GM12878 (cell line): ENCODE measurements at regions not wholly inside any gene's neighbourhood (a gene's known extent, or its start where the extent isn't known, plus 50 kb on each side); places are given as distances from the start of the nearest gene placed in this dataset.

Experiments
- ATAC-seq: fragments of 200-7000 bp; cut with Tn5 transposase; 3 replicates; pipeline ENCODE4 v1.9.1; 2020; ENCODE audit warnings: mild to moderate bottlenecking, moderate library complexity
- BruUV-seq: library from RNA; stranded (reverse); fragments of 400-500 nt; replicated peaks from 2 replicates; lab custom pipeline; 2021; lab: Mats Ljungman, UMichigan
- CTCF ChIA-PET: fragments of 300-600 bp; sonication (Branson Sonifier 250); formaldehyde crosslinking; extraction: SDS; loops from one replicate; lab custom pipeline; 2021; ENCODE audit warnings: inconsistent platforms; lab: Yijun Ruan, JAX
- POLR2A ChIA-PET: fragments of 350-600 bp; formaldehyde crosslinking; extraction: SDS; loops from one replicate; lab custom pipeline; 2021; ENCODE audit warnings: inconsistent platforms; lab: Charles Lee
- RAD21 ChIA-PET: fragments of 300-600 bp; sonication (Branson Sonifier 250); formaldehyde crosslinking; loops from one replicate; lab custom pipeline; 2023; ENCODE audit warnings: antibody characterized with exemption; ENCODE audit not compliant: unreplicated experiment; lab: Charles Lee
- SMC1A ChIA-PET: fragments of 300-600 bp; sonication (Branson Sonifier 250); formaldehyde crosslinking; loops from one replicate; lab custom pipeline; 2023; ENCODE audit not compliant: unreplicated experiment, uncharacterized antibody; lab: Charles Lee
- DNase-seq: peaks from one replicate; pipeline ENCODE4 v3.0.0-alpha.2; 2011; ENCODE audit warnings: low read depth, low spot score
- FAIRE-seq: peaks from 3 replicates; lab custom pipeline; 2011; peaks lifted over from hg19 to GRCh38; lab: Jason Lieb, UNC
- H2AFZ ChIP-seq: 2 replicates; pipeline ENCODE4 v1.6.0; 2011; ENCODE audit warnings: low read depth, low read length, control low read depth; ENCODE audit not compliant: control insufficient read depth
- H3K27ac ChIP-seq: 2 replicates; pipeline ENCODE4 v1.5.1; 2011; ENCODE audit warnings: control low read depth; ENCODE audit not compliant: control insufficient read depth, insufficient read depth
- H3K27me3 ChIP-seq, 2 experiments: replicated peaks in 1 of 2; 2 replicates each; pipeline versions ENCODE4 v1.6.0 to v1.6.1; 2011; ENCODE audit warnings: low read length in 1 of 2; ENCODE audit not compliant: control insufficient read depth in 2 of 2, insufficient read depth in 2 of 2
- H3K36me3 ChIP-seq, 2 experiments: 2 replicates each; pipeline ENCODE4 v1.5.1; 2011; ENCODE audit warnings: low read length in 1 of 2; ENCODE audit not compliant: control insufficient read depth in 2 of 2, insufficient read depth in 2 of 2
- H3K4me1 ChIP-seq: 2 replicates; pipeline ENCODE4 v1.6.1; 2011; ENCODE audit warnings: mild to moderate bottlenecking, low read length, moderate library complexity, mixed read lengths; ENCODE audit not compliant: control insufficient read depth, insufficient read depth
- H3K4me2 ChIP-seq: 2 replicates; pipeline ENCODE4 v1.6.0; 2011; ENCODE audit warnings: control low read depth; ENCODE audit not compliant: control insufficient read depth, insufficient read depth
- H3K4me3 ChIP-seq: fragments of 200-600 bp; sonication (generic); 2 replicates; pipeline ENCODE4 v1.5.1; 2016
- H3K79me2 ChIP-seq: 2 replicates; pipeline ENCODE4 v1.6.0; 2011; ENCODE audit warnings: low read length; ENCODE audit not compliant: control insufficient read depth, insufficient read depth
- H3K9ac ChIP-seq: 2 replicates; pipeline ENCODE4 v1.8.0; 2011; ENCODE audit warnings: low read length, control low read depth, mixed read lengths; ENCODE audit not compliant: control insufficient read depth, insufficient read depth
- H3K9me3 ChIP-seq: replicated peaks from 3 replicates; pipeline ENCODE4 v1.5.1; 2011; ENCODE audit warnings: mild to moderate bottlenecking, low read length; ENCODE audit not compliant: control insufficient read depth, insufficient read depth
- H4K20me1 ChIP-seq: 2 replicates; pipeline ENCODE4 v1.6.0; 2011; ENCODE audit not compliant: control insufficient read depth, insufficient read depth
- CBFB ChIP-seq: IDR thresholded peaks from 2 replicates; pipeline ENCODE4 v1.6.1; 2016; ENCODE audit warnings: antibody characterized with exemption, low read depth
- CUX1 ChIP-seq: IDR thresholded peaks from 2 replicates; pipeline ENCODE4 v1.6.1; 2012; ENCODE audit warnings: improper control_type of control experiment, low read depth, low read length; ENCODE audit not compliant: insufficient replicate concordance
- ELK1 ChIP-seq: IDR thresholded peaks from 2 replicates; pipeline ENCODE4 v1.6.1; 2012; ENCODE audit warnings: low read depth, low read length, improper control_type of control experiment
- MEF2B ChIP-seq: fragments of 450-650 bp; IDR thresholded peaks from 2 replicates; pipeline ENCODE4 v1.6.1; 2018; ENCODE audit warnings: mild to moderate bottlenecking, moderate library complexity; ENCODE audit not compliant: partially characterized antibody, poor library complexity, severe bottlenecking
- MTA3 ChIP-seq: IDR thresholded peaks from 2 replicates; pipeline ENCODE4 v1.6.1; 2012; ENCODE audit warnings: low read length, inconsistent platforms, borderline replicate concordance
- NFYA ChIP-seq: IDR thresholded peaks from 2 replicates; pipeline ENCODE4 v1.6.1; 2011; ENCODE audit warnings: low read depth, mild to moderate bottlenecking, low read length, improper control_type of control experiment, borderline replicate concordance
- POLR2AphosphoS5 ChIP-seq: IDR thresholded peaks from 2 replicates; pipeline ENCODE4 v1.6.1; 2011; ENCODE audit warnings: mild to moderate bottlenecking, low read length, inconsistent platforms
- RAD21 ChIP-seq: IDR thresholded peaks from 2 replicates; pipeline ENCODE4 v1.6.1; 2011; ENCODE audit warnings: mild to moderate bottlenecking, low read depth, low read length, moderate library complexity; ENCODE audit not compliant: insufficient read depth
- RAD51 ChIP-seq: fragments of 450-650 bp; IDR thresholded peaks from 2 replicates; pipeline ENCODE4 v1.6.1; 2016; ENCODE audit warnings: moderate library complexity, mild to moderate bottlenecking, inconsistent platforms
- SIN3A ChIP-seq: IDR thresholded peaks from 2 replicates; pipeline ENCODE4 v1.6.1; 2012; ENCODE audit warnings: low read depth, low read length, improper control_type of control experiment
- SUPT20H ChIP-seq: IDR thresholded peaks from 2 replicates; pipeline ENCODE4 v1.6.1; 2011; ENCODE audit warnings: low read depth, mild to moderate bottlenecking, low read length, moderate library complexity, borderline replicate concordance; ENCODE audit not compliant: control insufficient read depth
- TARDBP ChIP-seq: IDR thresholded peaks from 2 replicates; pipeline ENCODE4 v1.6.1; 2016; ENCODE audit warnings: borderline replicate concordance
- YY1 ChIP-seq: IDR thresholded peaks from 2 replicates; pipeline ENCODE4 v1.6.1; 2011; ENCODE audit warnings: low read depth, mild to moderate bottlenecking, low read length
- WGBS: methylation state at CpG from one replicate; pipeline ENCODE4 v1.1.6; 2016; ENCODE audit warnings: low lambda C conversion rate; ENCODE audit not compliant: insufficient replicate concordance, insufficient coverage; ENCODE audit errors: missing lambda C conversion rate; 5-methylcytosine and 5-hydroxymethylcytosine counted together
- in situ Hi-C: fragments of 300-500 bp; cut with MboI; formaldehyde crosslinking; loops from 9 replicates; pipeline ENCODE4 v1.14.3; 2018; ENCODE audit warnings: mixed read lengths
- intact Hi-C: fragments of 100-400 bp; cut with micrococcal nuclease; formaldehyde crosslinking; loops from one replicate; pipeline ENCODE4 v1.14.2; 2022; ENCODE audit not compliant: unreplicated experiment
- TF ChIP-seq, protein P1 (sequence below): fragments of 450-650 bp; IDR thresholded peaks from 2 replicates; pipeline ENCODE4 v1.6.1; 2016; ENCODE audit warnings: mild to moderate bottlenecking

DNA sequence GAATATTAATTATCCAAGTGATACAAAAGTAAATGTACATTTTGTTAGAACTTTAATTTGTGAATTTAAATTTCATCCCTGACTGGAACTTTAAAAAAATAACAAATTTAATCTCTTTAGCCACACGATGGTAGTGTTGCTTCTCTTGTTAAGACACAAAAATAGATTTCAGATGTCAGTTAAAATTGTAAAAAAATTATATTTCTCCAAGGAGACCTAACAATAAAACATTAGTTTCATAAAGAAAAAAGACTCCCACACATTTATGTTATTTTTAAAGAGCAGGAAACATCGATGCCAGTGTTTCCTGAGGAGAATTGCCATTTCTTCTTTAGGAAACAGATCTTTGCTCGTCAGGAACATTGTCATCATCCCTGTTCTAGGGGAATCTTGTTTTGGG is 74.0 kb upstream of the DEPDC1 start (continued):
- TF ChIP-seq ELK1 (no peak), SUPT20H (no peak)

GRCh38 chr1:68571454-68572235 is 74.8 kb upstream of the DEPDC1 start:
- no peak for ATAC-seq
- Histone ChIP-seq H3K4me3 (no peak overlapping the region), H3K27ac (no peak overlapping the region), H3K9ac (no peak overlapping the region), H3K36me3 (no peaks in the 10 kb centered on the region), H2AFZ (no peak overlapping the region), H3K4me2 (no peak overlapping the region), H3K4me1 (no peaks in the 10 kb centered on the region), H3K9me3 (no peaks in the 10 kb centered on the region), H3K27me3 (no peaks in the 10 kb centered on the region; a peak in 1 of 4 replicates), H4K20me1 (no peaks in the 10 kb centered on the region), H3K79me2 (no peaks in the 10 kb centered on the region)
- no peak for DNase-seq
- SMC1A ChIA-PET = no interaction called here
- BruUV-seq = no TSS peak
- WGBS = 0% methylated on average over 1 of the region's 1 CpG
- POLR2A ChIA-PET = no interaction called here
- RAD21 ChIA-PET = no interaction called here
- CTCF ChIA-PET = no interaction called here
- FAIRE-seq = no peak
- intact Hi-C loops (no loop called here), in situ Hi-C loops (no loop called here)
- no peak for TF ChIP-seq TARDBP
- TF ChIP-seq SIN3A = no peak
- TF ChIP-seq NFYA = no peak
- no peak for TF ChIP-seq YY1
- TF ChIP-seq CBFB = no peak
- TF ChIP-seq CUX1 = no peak
- TF ChIP-seq, protein P1, sequence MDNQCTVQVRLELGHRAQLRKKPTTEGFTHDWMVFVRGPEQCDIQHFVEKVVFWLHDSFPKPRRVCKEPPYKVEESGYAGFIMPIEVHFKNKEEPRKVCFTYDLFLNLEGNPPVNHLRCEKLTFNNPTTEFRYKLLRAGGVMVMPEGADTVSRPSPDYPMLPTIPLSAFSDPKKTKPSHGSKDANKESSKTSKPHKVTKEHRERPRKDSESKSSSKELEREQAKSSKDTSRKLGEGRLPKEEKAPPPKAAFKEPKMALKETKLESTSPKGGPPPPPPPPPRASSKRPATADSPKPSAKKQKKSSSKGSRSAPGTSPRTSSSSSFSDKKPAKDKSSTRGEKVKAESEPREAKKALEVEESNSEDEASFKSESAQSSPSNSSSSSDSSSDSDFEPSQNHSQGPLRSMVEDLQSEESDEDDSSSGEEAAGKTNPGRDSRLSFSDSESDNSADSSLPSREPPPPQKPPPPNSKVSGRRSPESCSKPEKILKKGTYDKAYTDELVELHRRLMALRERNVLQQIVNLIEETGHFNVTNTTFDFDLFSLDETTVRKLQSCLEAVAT = no peak
- TF ChIP-seq MEF2B = no peak
- TF ChIP-seq POLR2AphosphoS5 = no peak
- no peak for TF ChIP-seq MTA3
- TF ChIP-seq RAD51 = no peak
- TF ChIP-seq RAD21 = no peak
